Naive thymus-derived CD8-positive, alpha-beta T cell (primary cell): ENCODE measurements at regions not wholly inside any gene's neighbourhood (a gene's known extent, or its start where the extent isn't known, plus 50 kb on each side); places are given as distances from the start of the nearest gene placed in this dataset.

Experiments used
- ATAC-seq, 2 donors: fragments of 150-1000 bp; cut with Tn5 transposase in 1 of 2; sonication (Bioruptor Pico), chemical (Tn5 transposase) in 1 of 2; 1 replicate in 1 of 2; 2 replicates in 1 of 2; pipeline ENCODE4 v1.10.0; 2021; ENCODE audit warnings: mild to moderate bottlenecking in 2 of 2, moderate library complexity in 2 of 2
- POLR2A ChIA-PET: fragments of 350-600 bp; sonication (Branson Sonifier 250); formaldehyde crosslinking; loops from one replicate; lab custom pipeline; 2021; ENCODE audit warnings: antibody characterized with exemption; lab: Charles Lee
- DNase-seq, 10 donors: peaks; one replicate each; pipeline versions ENCODE4 v3.0.0 to v3.0.0-alpha.2; 2020 to 2022
- H3K27ac Mint-ChIP-seq, 10 donors: one replicate each; pipeline ENCODE4 v1.8.0; 2020 to 2022; ENCODE audit warnings: mild to moderate bottlenecking in 10 of 10, mixed read lengths in 10 of 10, moderate library complexity in 4 of 10, inconsistent platforms in 1 of 10
- H3K27me3 Mint-ChIP-seq, 5 donors: one replicate each; pipeline ENCODE4 v1.8.0; 2021 to 2022; ENCODE audit warnings: mixed read lengths in 5 of 5
- H3K36me3 Mint-ChIP-seq, 3 donors: one replicate each; pipeline ENCODE4 v1.8.0; 2020 to 2022; ENCODE audit warnings: mixed read lengths in 3 of 3, mild to moderate bottlenecking in 2 of 3, inconsistent platforms in 1 of 3
- H3K4me1 Mint-ChIP-seq, 4 donors: one replicate each; pipeline ENCODE4 v1.8.0; 2021 to 2022; ENCODE audit warnings: mixed read lengths in 4 of 4
- H3K4me3 Mint-ChIP-seq, 10 donors: one replicate each; pipeline ENCODE4 v1.8.0; 2020 to 2022; ENCODE audit warnings: mild to moderate bottlenecking in 10 of 10, mixed read lengths in 10 of 10, moderate library complexity in 6 of 10, inconsistent platforms in 1 of 10
- H3K9me3 Mint-ChIP-seq, 9 donors: one replicate each; pipeline ENCODE4 v1.8.0; 2020 to 2022; ENCODE audit warnings: mixed read lengths in 9 of 9, mild to moderate bottlenecking in 3 of 9, inconsistent platforms in 1 of 9, moderate library complexity in 1 of 9

DNA sequence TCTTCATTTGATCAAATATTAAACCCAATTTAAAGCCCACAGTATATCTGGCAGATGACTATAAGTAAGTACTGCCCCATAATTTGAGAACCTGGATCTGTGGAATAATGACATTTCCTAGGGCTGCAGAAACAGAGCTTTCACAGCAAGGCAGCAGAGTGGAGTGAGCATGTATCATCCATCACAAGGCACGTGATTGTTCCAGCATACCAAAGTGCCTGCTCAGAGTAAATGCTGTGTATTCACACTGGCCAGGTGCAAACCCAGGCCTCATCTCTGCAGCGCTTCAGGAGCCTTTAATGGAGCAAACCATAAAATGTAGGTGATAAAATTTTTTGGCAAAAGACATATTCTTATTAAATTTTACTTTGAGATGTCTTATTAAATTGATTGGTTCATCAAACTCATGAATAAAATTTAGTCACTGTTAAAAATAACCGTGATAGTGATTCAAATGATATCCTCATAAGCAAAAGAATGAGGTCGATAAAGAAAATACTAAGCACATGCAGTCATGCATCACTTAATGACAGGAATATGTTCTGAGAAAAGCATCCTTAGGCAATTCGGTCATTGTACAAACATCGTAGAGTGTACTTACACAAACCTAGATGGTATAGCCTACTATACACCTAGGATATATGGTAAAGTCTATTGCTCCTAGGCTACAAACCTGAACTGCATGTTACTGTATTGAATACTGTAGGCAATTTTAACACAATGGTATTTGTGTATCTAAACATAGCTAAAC is 99.3 kb upstream of the SLC24A5 start:
- no peak overlapping the region for H3K27ac Mint-ChIP-seq
- H3K4me1 Mint-ChIP-seq = no peaks in the 10 kb centered on the region

GRCh38 chr15:48025118-48025517 is 95.7 kb upstream of the SLC24A5 start:
- DNase-seq (no peak), ATAC-seq (no peak)
- Mint-ChIP-seq H3K9me3 (peaks cover 0 to 2% (median 0%) of the 10 kb centered on the region in 9 donors), H3K4me3 (no peak overlapping the region), H3K4me1 (no peaks in the 10 kb centered on the region), H3K27me3 (peaks cover 8 to 34% (median 10%) of the 10 kb centered on the region in 5 donors), H3K36me3 (no peaks in the 10 kb centered on the region), H3K27ac (no peak overlapping the region)
- POLR2A ChIA-PET = no interaction called here

More for the DNA sequence above, 99.3 kb upstream of the SLC24A5 start:
- no peaks in the 10 kb centered on the region for H3K36me3 Mint-ChIP-seq
- peaks cover 6 to 16% (median 9%) of the 10 kb centered on the region in 5 donors for H3K27me3 Mint-ChIP-seq
- ATAC-seq (no peak), DNase-seq (no peak)
- POLR2A ChIA-PET = no interaction called here
- peaks cover 0 to 2% (median 0%) of the 10 kb centered on the region in 9 donors for H3K9me3 Mint-ChIP-seq
- no peak overlapping the region for H3K4me3 Mint-ChIP-seq

- no peaks in the 10 kb centered on the region for H3K9me3 Mint-ChIP-seq
These were observed 92.1 kb upstream of the SLC24A5 start for GRCh38 chr15:48028712-48029111.

DNA sequence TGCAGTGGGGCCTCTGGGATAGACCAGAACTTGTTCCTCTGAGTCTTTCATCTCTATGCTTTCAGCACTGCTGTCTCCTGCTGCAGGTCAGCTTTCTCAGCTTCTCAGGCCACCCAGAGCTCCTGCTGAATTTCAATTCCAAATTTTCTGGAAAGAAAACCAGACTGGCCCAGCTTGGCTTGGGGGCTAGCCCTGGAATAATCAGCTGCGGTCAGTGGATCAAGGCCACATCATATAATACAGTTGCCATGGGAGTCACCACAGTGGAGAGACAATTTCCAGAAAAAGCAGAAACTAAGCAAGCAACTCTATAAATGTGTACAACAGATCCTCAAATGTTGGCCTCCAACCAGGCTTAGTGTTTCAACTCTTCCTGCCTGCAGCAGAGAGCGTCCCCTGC is 91.1 kb upstream of the SLC24A5 start:
- Mint-ChIP-seq H3K9me3 (no peaks in the 10 kb centered on the region), H3K4me1 (no peaks in the 10 kb centered on the region), H3K36me3 (no peaks in the 10 kb centered on the region), H3K27me3 (peaks cover 9 to 37% (median 12%) of the 10 kb centered on the region in 5 donors), H3K4me3 (no peak overlapping the region), H3K27ac (peak overlapping the region in 1 of 10 donors; percentile 15)
- POLR2A ChIA-PET = no interaction called here
- DNase-seq (no peak), ATAC-seq (no peak)

More at GRCh38 chr15:48028712-48029111, 92.1 kb upstream of the SLC24A5 start:
- POLR2A ChIA-PET = no interaction called here
- Mint-ChIP-seq H3K4me1 (no peaks in the 10 kb centered on the region), H3K27ac (no peak overlapping the region), H3K36me3 (no peaks in the 10 kb centered on the region), H3K4me3 (no peak overlapping the region), H3K27me3 (peaks cover 7 to 42% (median 11%) of the 10 kb centered on the region in 5 donors)
- ATAC-seq (no peak), DNase-seq (no peak)

- DNase-seq = no peak
- Mint-ChIP-seq H3K4me1 (no peaks in the 10 kb centered on the region), H3K27ac (no peak overlapping the region), H3K4me3 (no peak overlapping the region), H3K27me3 (peaks cover 8 to 35% (median 13%) of the 10 kb centered on the region in 5 donors), H3K9me3 (no peaks in the 10 kb centered on the region), H3K36me3 (no peaks in the 10 kb centered on the region)
- no peak for ATAC-seq
- POLR2A ChIA-PET = no interaction called here
These were observed 89.3 kb upstream of the SLC24A5 start for GRCh38 chr15:48031466-48031865.

DNA sequence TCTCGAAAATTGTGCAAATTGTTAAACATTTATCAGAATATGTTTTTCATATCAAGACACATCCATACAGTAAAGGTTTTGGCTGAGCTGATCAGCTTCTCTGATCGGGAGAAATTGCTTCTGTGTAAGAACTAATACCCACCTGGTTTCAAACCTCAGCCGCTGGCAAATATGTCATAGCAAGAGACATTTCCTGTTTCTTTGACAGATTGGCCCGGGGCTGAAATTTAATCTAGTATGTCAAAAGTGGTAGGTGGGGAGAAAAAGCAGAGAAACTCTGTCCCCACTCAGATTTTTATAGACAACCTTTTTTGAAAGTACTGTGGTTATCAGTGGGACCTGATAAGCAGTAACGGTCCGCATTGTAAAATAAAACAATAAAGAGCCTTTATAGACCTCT is 88.8 kb upstream of the SLC24A5 start:
- POLR2A ChIA-PET = no interaction called here
- ATAC-seq (no peak), DNase-seq (no peak)
- Mint-ChIP-seq H3K36me3 (no peaks in the 10 kb centered on the region), H3K27me3 (peaks cover 8 to 35% (median 15%) of the 10 kb centered on the region in 5 donors), H3K4me1 (no peaks in the 10 kb centered on the region), H3K27ac (no peak overlapping the region), H3K9me3 (no peaks in the 10 kb centered on the region), H3K4me3 (no peak overlapping the region)

GRCh38 chr15:48032911-48033310 is 87.9 kb upstream of the SLC24A5 start:
- H3K27me3 Mint-ChIP-seq = peaks cover 8 to 44% (median 15%) of the 10 kb centered on the region in 5 donors
- no peaks in the 10 kb centered on the region for H3K4me1 Mint-ChIP-seq
- no peaks in the 10 kb centered on the region for H3K36me3 Mint-ChIP-seq
- POLR2A ChIA-PET = no interaction called here
- DNase-seq (no peak), ATAC-seq (no peak)
- no peak overlapping the region for H3K27ac Mint-ChIP-seq
- H3K9me3 Mint-ChIP-seq = no peaks in the 10 kb centered on the region
- H3K4me3 Mint-ChIP-seq = no peak overlapping the region

GRCh38 chr15:48038221-48038620 is 82.6 kb upstream of the SLC24A5 start:
- ATAC-seq (no peak), DNase-seq (no peak)
- peaks cover 0 to 47% (median 12%) of the 10 kb centered on the region in 5 donors for H3K27me3 Mint-ChIP-seq
- POLR2A ChIA-PET = no interaction called here
- no peaks in the 10 kb centered on the region for H3K4me1 Mint-ChIP-seq
- peaks cover 0 to 9% (median 0%) of the 10 kb centered on the region in 9 donors for H3K9me3 Mint-ChIP-seq
- H3K4me3 Mint-ChIP-seq = no peak overlapping the region
- H3K36me3 Mint-ChIP-seq = no peaks in the 10 kb centered on the region
- H3K27ac Mint-ChIP-seq = no peak overlapping the region

DNA sequence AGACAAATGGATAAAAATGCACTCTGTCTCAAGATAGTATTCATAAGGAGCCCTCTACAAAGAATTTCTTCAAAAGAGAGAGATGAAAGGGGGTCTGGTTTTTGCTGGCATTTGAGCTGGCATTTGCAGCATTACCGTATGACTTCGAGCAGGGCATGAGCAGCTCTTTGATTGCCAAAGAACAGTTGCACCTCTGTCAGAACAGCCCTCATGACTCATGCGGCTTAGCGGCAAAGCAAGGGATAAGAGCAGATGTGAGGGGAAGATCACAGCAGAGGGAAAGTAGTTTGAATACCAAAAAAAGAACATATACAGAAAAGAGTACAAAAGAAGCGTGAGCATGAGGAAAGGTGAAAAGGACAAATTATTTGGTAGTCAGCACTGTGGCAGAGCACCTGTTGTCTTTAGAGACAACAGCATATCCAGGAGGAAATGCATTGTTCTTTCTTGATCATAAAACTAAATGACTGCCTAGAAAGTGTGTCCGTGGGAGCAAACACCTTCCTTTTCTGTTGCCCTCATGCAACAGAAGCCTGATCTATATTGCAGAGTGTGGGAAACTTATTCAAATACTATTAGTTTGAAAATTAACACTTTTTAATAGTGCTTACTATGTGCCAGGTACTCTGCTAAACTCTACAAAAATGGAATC is 80.5 kb upstream of the SLC24A5 start:
- Mint-ChIP-seq H3K4me3 (no peak overlapping the region), H3K27me3 (peaks cover 0 to 51% (median 7%) of the 10 kb centered on the region in 5 donors), H3K4me1 (no peaks in the 10 kb centered on the region), H3K27ac (no peak overlapping the region), H3K36me3 (no peaks in the 10 kb centered on the region), H3K9me3 (peaks cover 0 to 14% (median 0%) of the 10 kb centered on the region in 9 donors)
- DNase-seq (no peak), ATAC-seq (no peak)
- POLR2A ChIA-PET = no interaction called here

DNA sequence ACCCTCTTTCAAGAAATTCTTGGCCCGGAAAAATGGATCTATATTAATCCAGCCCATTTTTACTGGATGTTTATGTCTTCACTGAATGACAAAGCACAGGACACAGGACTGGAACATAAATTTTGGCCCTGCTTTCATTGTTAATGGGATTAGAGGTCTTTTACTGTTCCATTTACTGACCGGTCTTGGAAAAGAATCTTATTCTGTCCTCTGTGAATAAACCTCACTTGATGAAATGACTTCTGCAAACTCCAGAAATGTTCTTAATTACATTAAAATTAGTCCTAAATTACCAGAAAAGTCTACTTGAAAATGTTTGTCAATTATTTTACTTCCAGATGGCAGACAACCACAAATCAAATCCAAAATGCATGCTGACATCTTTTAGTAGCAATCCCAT is 79.3 kb upstream of the SLC24A5 start:
- DNase-seq (no peak), ATAC-seq (no peak)
- peaks cover 0 to 14% (median 0%) of the 10 kb centered on the region in 9 donors for H3K9me3 Mint-ChIP-seq
- no peaks in the 10 kb centered on the region for H3K36me3 Mint-ChIP-seq
- H3K4me3 Mint-ChIP-seq = no peak overlapping the region
- H3K27ac Mint-ChIP-seq = no peak overlapping the region
- H3K27me3 Mint-ChIP-seq = peaks cover 0 to 49% (median 7%) of the 10 kb centered on the region in 5 donors
- POLR2A ChIA-PET = no interaction called here
- H3K4me1 Mint-ChIP-seq = no peaks in the 10 kb centered on the region

DNA sequence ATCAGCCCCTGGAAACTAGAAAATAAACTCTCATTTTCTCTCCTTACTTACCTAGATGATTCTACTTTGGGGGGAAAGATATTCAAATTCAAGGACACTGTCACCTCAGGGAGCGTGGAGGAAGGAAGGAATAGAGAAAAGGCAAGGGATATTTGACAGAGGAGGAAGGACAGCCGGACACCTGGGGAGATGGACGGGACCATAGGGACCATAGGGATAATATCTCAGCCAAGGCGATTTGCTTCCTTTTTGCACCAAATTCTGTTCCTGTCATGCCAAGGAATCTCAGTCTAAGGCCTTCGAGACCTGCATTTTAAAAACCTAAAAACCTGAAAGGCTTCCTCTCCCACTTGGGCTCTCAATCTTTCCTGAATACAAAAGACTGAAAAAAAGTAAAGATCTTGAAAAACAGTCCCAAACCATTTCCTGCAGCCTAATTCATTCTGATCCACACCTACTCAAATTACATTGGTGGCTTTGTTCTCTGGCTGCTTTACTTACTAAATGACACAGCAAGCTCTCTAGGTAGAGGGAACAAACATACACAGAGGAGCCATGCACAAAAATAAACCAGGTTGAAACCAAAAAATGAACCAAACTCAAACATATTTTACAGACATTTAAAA is 73.9 kb upstream of the SLC24A5 start:
- Mint-ChIP-seq H3K4me1 (no peaks in the 10 kb centered on the region), H3K4me3 (no peak overlapping the region), H3K27me3 (peaks cover 0 to 28% (median 3%) of the 10 kb centered on the region in 5 donors), H3K9me3 (peaks cover 0 to 14% (median 0%) of the 10 kb centered on the region in 9 donors), H3K27ac (no peak overlapping the region), H3K36me3 (no peaks in the 10 kb centered on the region)
- no peak for ATAC-seq
- DNase-seq = no peak
- POLR2A ChIA-PET = no interaction called here

DNA sequence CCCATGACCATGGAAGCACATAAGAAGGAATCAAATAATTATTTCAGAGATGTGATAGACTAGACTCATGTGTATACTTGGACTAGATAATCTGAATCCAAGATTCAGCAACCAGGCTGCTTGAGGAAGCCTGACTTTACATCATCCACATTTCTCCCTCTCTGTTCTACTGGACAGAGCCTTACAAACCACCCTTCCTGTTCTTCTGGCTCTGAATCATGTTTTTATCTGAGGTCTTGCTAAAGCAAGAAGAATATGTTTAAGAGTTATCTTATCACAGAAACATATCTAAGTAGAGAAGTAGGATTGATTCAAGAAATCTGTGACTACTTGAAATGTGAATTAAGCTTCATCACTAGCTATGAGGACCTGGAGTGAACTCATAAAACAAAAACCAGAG is 71.1 kb upstream of the SLC24A5 start:
- no peak overlapping the region for H3K27ac Mint-ChIP-seq
- H3K27me3 Mint-ChIP-seq = peaks cover 0 to 24% (median 5%) of the 10 kb centered on the region in 5 donors
- POLR2A ChIA-PET = no interaction called here

DNA sequence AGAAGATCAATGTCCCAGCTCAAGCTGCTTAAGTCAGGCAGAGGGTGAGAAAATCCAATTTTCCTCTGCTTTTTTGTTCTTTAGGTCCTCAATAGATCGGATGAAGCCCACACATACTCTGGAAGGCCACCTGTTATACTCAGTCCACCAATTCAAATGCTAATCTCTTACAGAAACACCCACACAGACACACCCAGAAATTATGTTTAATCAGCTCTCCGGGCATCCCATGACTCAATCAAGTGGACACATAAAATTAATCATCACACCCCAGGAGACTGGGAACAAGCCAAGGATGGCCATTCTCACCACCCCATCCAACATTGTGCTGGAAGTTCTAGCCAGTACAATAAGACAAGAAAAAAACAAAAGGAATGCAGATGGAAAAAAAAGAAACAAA is 67.8 kb upstream of the SLC24A5 start:
- POLR2A ChIA-PET = interaction anchor here (0.6 kb wide), 1 partner anchor 516 kb away, joined by 3 read pairs; no protein-coding TSS in a partner anchor
- peaks cover 4 to 29% (median 7%) of the 10 kb centered on the region in 9 donors for H3K9me3 Mint-ChIP-seq
- H3K27ac Mint-ChIP-seq = no peak overlapping the region
- H3K36me3 Mint-ChIP-seq = no peaks in the 10 kb centered on the region
- no peak overlapping the region for H3K4me3 Mint-ChIP-seq
- DNase-seq (no peak), ATAC-seq (no peak)
- no peaks in the 10 kb centered on the region for H3K4me1 Mint-ChIP-seq
- H3K27me3 Mint-ChIP-seq = peaks cover 0 to 24% (median 6%) of the 10 kb centered on the region in 5 donors

More for the DNA sequence above, 71.1 kb upstream of the SLC24A5 start:
- no peak overlapping the region for H3K4me3 Mint-ChIP-seq
- H3K36me3 Mint-ChIP-seq = no peaks in the 10 kb centered on the region
- ATAC-seq (no peak), DNase-seq (no peak)
- no peaks in the 10 kb centered on the region for H3K4me1 Mint-ChIP-seq
- H3K9me3 Mint-ChIP-seq = peaks cover under 1 to 18% (median 4%) of the 10 kb centered on the region in 9 donors
